Nephron progenitor cell (in vitro differentiated cells): ENCODE measurements at regions not wholly inside any gene's neighbourhood (a gene's known extent, or its start where the extent isn't known, plus 50 kb on each side); places are given as distances from the start of the nearest gene placed in this dataset.
"Not testable (repeated sequence)": the region's sequence is repeated elsewhere in the genome, so short reads cannot be mapped to it uniquely, and the experiment has no call there.

Experiments
- DNase-seq: peaks from one replicate; pipeline ENCODE4 v3.0.0; 2021
- H3K27ac Mint-ChIP-seq: 2 replicates; pipeline ENCODE4 v1.8.0; 2021; ENCODE audit warnings: mild to moderate bottlenecking, moderate library complexity, mixed read lengths
- H3K27me3 Mint-ChIP-seq: 2 replicates; pipeline ENCODE4 v1.8.0; 2021; ENCODE audit warnings: mild to moderate bottlenecking, low read depth, mixed read lengths; ENCODE audit not compliant: poor library complexity
- H3K36me3 Mint-ChIP-seq: 2 replicates; pipeline ENCODE4 v1.8.0; 2021; ENCODE audit warnings: low read depth, mixed read lengths
- H3K4me1 Mint-ChIP-seq: 2 replicates; pipeline ENCODE4 v1.8.0; 2021; ENCODE audit warnings: mixed read lengths
- H3K4me3 Mint-ChIP-seq: 2 replicates; pipeline ENCODE4 v1.8.0; 2021; ENCODE audit warnings: mild to moderate bottlenecking, moderate library complexity, mixed read lengths
- H3K9me3 Mint-ChIP-seq: 2 replicates; pipeline ENCODE4 v1.8.0; 2021; ENCODE audit warnings: mild to moderate bottlenecking, moderate library complexity, mixed read lengths
- CTCF ChIP-seq: fragments of 200-600 bp; sonication (generic); IDR thresholded peaks from 2 replicates; pipeline ENCODE4 v1.5.0; 2021; ENCODE audit warnings: antibody characterized with exemption

DNA sequence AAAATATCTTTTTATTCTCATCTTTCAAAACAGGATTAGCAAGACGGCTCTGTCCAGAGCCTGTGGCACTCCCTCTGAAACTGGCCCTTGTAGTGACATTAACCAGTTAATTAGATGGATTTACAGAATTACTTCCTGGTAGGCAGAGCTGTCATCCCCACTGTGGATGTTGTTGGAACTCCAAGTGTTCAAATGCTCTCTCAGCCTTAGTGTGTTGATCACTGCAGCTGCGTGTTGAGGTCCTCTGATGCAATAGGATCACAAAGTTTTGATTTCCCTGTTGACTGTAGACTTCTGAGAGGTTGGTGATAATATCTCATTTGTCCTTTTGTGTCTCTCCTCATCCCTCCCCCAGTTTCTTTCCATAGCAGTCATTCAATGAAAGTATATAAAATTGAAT lies 117.3 kb upstream of the CDK6 start:
- no peak overlapping the region for H3K27ac Mint-ChIP-seq
- peaks cover 6% of the 10 kb centered on the region for H3K4me1 Mint-ChIP-seq
- peaks cover 36% of the 10 kb centered on the region for H3K9me3 Mint-ChIP-seq
- no peak for DNase-seq
- peaks cover 9% of the 10 kb centered on the region for H3K36me3 Mint-ChIP-seq
- peaks cover 3% of the 10 kb centered on the region for H3K27me3 Mint-ChIP-seq
- H3K4me3 Mint-ChIP-seq = no peak overlapping the region
- no peak for TF ChIP-seq CTCF

DNA sequence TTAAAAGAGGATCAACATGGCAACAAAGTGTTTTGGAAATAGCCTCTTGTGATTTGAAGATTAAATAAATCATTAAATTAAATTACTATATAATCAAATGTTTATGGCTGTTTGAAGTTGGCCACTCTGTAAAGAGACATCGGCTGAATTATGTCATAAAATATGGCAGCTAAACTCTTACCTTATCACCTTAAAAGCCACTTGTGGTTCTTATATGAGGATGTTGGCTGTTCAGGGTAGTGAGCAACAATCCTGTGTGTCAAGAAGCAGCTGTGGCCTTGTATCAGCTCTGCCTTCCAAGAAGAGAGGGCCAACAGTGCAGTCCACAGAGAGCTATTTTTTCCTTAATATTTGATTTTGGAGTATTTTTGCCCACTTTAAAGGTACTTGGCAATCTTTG lies 113.4 kb upstream of the CDK6 start:
- DNase-seq = no peak
- Mint-ChIP-seq H3K9me3 (no peaks in the 10 kb centered on the region), H3K4me1 (peaks cover 11% of the 10 kb centered on the region), H3K27me3 (peaks cover 2% of the 10 kb centered on the region), H3K36me3 (no peaks in the 10 kb centered on the region), H3K27ac (no peak overlapping the region), H3K4me3 (no peak overlapping the region)
- TF ChIP-seq CTCF = no peak

DNA sequence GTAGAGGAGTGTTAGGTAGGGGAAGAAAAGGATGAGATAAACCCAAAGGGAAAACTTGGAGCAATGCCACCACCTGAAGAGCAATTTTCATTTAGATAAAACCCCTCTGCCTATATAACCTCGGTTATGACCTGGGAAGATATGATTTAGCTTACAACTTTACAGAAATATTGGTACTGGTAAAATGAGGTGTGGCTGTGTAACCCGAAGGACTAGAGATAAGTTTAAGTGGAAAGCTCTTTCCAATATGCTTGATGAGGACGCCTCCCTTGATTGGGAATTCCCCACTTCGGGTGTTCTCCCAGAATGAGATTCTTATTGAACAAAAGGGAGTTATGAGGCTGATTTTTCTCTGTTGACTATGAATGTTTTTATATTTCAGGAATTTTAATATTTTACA lies 109.5 kb upstream of the CDK6 start:
- H3K9me3 Mint-ChIP-seq = peaks cover 14% of the 10 kb centered on the region
- TF ChIP-seq CTCF = no peak
- peaks cover 5% of the 10 kb centered on the region for H3K4me1 Mint-ChIP-seq
- H3K27me3 Mint-ChIP-seq = peaks cover 2% of the 10 kb centered on the region
- no peak overlapping the region for H3K4me3 Mint-ChIP-seq
- no peak overlapping the region for H3K27ac Mint-ChIP-seq
- no peak for DNase-seq
- no peaks in the 10 kb centered on the region for H3K36me3 Mint-ChIP-seq

DNA sequence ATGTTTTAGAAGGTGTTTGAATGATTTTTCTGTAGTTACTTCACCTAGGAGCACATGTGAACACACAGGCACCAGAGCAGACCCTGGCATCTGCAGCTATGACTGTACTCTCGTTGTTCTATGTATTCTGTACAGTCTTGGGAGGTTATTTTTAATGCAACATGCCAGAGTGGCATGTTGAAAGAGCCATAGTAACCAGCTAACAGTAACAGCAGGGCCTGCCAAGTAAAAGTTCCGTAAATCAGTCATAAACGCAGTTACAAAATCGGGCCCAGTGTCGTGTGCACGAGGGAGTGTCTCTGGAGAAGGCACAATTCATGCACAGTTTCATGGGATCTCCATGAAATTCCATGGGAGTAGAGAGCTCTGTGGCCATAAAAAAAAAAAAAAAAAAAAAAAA lies 108.3 kb upstream of the CDK6 start:
- H3K27me3 Mint-ChIP-seq = peaks cover 4% of the 10 kb centered on the region
- peaks cover 5% of the 10 kb centered on the region for H3K4me1 Mint-ChIP-seq
- no peak overlapping the region for H3K27ac Mint-ChIP-seq
- no peak for DNase-seq
- no peaks in the 10 kb centered on the region for H3K36me3 Mint-ChIP-seq
- TF ChIP-seq CTCF = no peak
- H3K9me3 Mint-ChIP-seq = peaks cover 24% of the 10 kb centered on the region
- no peak overlapping the region for H3K4me3 Mint-ChIP-seq

DNA sequence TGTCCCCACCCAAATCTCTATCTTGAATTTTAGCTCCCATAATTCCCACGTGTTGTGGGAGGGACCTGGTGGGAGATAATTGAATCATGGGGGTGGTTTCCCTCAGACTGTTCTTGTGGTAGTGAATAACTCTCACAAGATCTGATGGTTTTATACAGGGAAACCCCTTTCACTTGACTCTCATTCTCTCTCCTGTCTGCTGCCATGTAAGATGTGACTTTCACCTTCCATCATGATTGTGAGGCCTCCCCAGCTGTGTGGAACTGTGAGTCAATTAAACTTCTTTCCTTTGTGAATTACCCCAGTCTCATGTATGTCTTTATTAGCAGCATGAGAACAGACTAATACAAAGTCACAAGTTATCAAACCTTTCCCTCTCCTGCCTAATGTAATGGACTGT lies 106.3 kb upstream of the CDK6 start:
- H3K4me3 Mint-ChIP-seq, H3K36me3 Mint-ChIP-seq, H3K27ac Mint-ChIP-seq, H3K4me1 Mint-ChIP-seq, H3K27me3 Mint-ChIP-seq, DNase-seq: not testable (repeated sequence)
- peaks cover 29% of the 10 kb centered on the region for H3K9me3 Mint-ChIP-seq

DNA sequence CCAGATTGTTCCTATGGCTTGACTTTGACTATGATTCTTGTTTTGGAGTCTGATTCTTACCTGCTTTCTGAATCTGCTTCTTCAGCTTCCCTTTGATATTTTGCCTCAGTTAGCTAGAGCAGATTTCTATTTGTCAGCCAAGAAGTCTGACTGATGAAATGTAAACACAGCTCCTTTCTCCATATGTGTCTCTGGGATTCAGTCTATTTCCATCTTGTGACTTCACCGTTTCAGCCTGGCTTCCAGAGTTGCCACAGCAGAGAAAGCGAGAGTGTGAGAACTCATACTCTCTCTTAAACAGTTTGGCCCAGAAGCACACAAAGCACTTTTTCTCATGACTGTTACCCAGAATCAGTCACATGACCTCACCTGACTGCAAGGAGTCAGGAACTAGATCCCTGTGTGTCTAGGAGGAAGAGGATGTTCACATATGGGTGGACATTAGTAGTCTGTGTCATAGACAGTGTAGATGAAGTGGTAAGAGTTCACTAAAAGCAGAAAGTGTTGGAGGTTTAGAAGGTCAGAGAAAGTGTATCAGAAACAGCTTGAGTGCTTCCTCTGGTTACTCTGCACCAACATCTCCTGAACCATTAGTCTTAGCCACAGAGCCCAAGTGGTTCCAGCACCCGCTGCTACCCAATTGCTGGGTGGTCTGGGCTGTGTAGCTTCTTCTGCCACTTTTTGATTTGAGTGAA lies 103.4 kb upstream of the CDK6 start:
- Mint-ChIP-seq H3K4me3 (no peak overlapping the region), H3K27me3 (peaks cover 3% of the 10 kb centered on the region), H3K9me3 (peaks cover 29% of the 10 kb centered on the region), H3K36me3 (no peaks in the 10 kb centered on the region), H3K27ac (no peak overlapping the region), H3K4me1 (no peaks in the 10 kb centered on the region)
- no peak for TF ChIP-seq CTCF
- DNase-seq = no peak
